ENCODE measurements at regions not wholly inside any gene's neighbourhood (a gene's known extent, or its start where the extent isn't known, plus 50 kb on each side); places are given as distances from the start of the nearest gene placed in this dataset.

DNA sequence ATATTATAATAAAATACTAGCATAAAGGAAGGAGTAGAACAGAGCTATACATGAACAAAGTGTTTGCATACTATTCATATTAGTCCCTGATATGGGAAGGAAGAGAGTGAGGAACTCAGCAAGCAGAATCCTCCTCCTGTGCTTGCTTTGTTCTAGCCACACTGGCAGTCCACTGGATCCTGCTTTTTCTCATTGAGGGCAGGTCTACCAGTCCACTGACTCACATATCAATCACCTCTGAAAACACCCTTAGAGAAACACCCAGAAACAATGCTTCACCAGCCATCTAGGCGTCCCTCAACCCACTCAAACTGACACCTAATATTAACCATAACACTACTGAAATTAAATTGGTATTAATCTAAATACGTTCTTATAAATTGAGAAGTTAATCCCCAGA lies 1861.7 kb upstream of the SEL1L start (continued):
- TF ChIP-seq, protein P1, sequence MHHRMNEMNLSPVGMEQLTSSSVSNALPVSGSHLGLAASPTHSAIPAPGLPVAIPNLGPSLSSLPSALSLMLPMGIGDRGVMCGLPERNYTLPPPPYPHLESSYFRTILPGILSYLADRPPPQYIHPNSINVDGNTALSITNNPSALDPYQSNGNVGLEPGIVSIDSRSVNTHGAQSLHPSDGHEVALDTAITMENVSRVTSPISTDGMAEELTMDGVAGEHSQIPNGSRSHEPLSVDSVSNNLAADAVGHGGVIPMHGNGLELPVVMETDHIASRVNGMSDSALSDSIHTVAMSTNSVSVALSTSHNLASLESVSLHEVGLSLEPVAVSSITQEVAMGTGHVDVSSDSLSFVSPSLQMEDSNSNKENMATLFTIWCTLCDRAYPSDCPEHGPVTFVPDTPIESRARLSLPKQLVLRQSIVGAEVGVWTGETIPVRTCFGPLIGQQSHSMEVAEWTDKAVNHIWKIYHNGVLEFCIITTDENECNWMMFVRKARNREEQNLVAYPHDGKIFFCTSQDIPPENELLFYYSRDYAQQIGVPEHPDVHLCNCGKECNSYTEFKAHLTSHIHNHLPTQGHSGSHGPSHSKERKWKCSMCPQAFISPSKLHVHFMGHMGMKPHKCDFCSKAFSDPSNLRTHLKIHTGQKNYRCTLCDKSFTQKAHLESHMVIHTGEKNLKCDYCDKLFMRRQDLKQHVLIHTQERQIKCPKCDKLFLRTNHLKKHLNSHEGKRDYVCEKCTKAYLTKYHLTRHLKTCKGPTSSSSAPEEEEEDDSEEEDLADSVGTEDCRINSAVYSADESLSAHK (tag by site-specific recombination; IDR thresholded peaks at IDR 0.05), result no peak
- no peak for TF ChIP-seq ZNF423 (tag by site-specific recombination; IDR thresholded peaks at IDR 0.05)

DNA sequence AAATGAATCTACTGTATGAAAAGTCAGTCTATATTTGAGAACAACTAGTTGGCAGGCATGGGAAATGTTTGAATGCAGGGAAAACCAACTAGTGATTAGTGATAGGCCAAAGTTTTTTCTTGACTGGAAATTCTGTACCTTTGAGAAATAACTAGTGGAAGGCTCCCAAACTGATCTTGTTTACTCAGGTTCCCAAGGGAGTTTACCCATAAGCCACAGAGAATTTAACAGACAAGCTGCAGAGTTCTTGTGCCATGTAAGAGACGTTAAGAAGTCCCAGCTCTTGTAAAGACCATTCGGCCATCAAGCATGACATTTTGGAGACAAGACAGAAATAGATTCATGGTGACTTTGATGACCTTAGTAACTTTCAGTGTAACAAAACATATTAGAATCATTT lies 1882.8 kb upstream of the SEL1L start:
- no peak overlapping the region for H3K27ac ChIP-seq (ENCODE audit: extremely low read depth, low read depth, low read length)
- no peaks in the 10 kb centered on the region for H3K4me1 ChIP-seq (ENCODE audit: control insufficient read depth, insufficient read depth, low read length)
- H3K4me3 ChIP-seq (ENCODE audit: low read depth, low read length), result no peak overlapping the region
- no peaks in the 10 kb centered on the region for H3K9me3 ChIP-seq (ENCODE audit: control insufficient read depth, insufficient read depth, low read depth, low read length)
- CTCF ChIA-PET, result no interaction called here
- POLR2A ChIA-PET, result no interaction called here
- TF ChIP-seq, protein P2, sequence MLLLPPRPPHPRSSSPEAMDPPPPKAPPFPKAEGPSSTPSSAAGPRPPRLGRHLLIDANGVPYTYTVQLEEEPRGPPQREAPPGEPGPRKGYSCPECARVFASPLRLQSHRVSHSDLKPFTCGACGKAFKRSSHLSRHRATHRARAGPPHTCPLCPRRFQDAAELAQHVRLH (tag by site-specific recombination; IDR thresholded peaks at IDR 0.05), result no peak
- TF ChIP-seq, protein P3, sequence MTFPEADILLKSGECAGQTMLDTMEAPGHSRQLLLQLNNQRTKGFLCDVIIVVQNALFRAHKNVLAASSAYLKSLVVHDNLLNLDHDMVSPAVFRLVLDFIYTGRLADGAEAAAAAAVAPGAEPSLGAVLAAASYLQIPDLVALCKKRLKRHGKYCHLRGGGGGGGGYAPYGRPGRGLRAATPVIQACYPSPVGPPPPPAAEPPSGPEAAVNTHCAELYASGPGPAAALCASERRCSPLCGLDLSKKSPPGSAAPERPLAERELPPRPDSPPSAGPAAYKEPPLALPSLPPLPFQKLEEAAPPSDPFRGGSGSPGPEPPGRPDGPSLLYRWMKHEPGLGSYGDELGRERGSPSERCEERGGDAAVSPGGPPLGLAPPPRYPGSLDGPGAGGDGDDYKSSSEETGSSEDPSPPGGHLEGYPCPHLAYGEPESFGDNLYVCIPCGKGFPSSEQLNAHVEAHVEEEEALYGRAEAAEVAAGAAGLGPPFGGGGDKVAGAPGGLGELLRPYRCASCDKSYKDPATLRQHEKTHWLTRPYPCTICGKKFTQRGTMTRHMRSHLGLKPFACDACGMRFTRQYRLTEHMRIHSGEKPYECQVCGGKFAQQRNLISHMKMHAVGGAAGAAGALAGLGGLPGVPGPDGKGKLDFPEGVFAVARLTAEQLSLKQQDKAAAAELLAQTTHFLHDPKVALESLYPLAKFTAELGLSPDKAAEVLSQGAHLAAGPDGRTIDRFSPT (tag by site-specific recombination; IDR thresholded peaks at IDR 0.05), result no peak
- TF ChIP-seq ZNF837 (tag by site-specific recombination; IDR thresholded peaks at IDR 0.05) (no peak), ZNF707 (tag by site-specific recombination; IDR thresholded peaks at IDR 0.05) (no peak), RBAK (tag by site-specific recombination; IDR thresholded peaks at IDR 0.05) (no peak), YY1 (tag by site-specific recombination; IDR thresholded peaks at IDR 0.05) (no peak), ZNF600 (tag by site-specific recombination; IDR thresholded peaks at IDR 0.05) (no peak), ZNF664 (tag by site-specific recombination; IDR thresholded peaks at IDR 0.05) (no peak), ZNF514 (tag by site-specific recombination; IDR thresholded peaks at IDR 0.05) (no peak), GLIS1 (tag by site-specific recombination; IDR thresholded peaks at IDR 0.05) (no peak)
- TF ChIP-seq, protein P4, sequence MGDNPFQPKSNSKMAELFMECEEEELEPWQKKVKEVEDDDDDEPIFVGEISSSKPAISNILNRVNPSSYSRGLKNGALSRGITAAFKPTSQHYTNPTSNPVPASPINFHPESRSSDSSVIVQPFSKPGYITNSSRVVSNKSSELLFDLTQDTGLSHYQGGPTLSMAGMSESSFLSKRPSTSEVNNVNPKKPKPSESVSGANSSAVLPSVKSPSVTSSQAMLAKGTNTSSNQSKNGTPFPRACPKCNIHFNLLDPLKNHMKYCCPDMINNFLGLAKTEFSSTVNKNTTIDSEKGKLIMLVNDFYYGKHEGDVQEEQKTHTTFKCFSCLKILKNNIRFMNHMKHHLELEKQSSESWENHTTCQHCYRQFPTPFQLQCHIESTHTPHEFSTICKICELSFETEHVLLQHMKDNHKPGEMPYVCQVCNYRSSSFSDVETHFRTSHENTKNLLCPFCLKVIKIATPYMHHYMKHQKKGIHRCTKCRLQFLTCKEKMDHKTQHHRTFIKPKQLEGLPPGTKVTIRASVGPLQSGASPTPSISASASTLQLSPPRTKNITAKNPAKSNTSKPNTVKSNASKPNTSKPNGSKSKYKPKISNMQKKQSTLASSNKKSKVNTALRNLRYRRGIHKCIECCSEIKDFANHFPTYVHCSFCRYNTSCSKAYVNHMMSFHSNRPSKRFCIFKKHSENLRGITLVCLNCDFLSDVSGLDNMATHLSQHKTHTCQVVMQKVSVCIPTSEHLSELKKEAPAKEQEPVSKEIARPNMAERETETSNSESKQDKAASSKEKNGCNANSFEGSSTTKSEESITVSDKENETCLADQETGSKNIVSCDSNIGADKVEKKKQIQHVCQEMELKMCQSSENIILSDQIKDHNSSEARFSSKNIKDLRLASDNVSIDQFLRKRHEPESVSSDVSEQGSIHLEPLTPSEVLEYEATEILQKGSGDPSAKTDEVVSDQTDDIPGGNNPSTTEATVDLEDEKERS (tag by site-specific recombination; IDR thresholded peaks at IDR 0.05), result no peak
- TF ChIP-seq, protein P5, sequence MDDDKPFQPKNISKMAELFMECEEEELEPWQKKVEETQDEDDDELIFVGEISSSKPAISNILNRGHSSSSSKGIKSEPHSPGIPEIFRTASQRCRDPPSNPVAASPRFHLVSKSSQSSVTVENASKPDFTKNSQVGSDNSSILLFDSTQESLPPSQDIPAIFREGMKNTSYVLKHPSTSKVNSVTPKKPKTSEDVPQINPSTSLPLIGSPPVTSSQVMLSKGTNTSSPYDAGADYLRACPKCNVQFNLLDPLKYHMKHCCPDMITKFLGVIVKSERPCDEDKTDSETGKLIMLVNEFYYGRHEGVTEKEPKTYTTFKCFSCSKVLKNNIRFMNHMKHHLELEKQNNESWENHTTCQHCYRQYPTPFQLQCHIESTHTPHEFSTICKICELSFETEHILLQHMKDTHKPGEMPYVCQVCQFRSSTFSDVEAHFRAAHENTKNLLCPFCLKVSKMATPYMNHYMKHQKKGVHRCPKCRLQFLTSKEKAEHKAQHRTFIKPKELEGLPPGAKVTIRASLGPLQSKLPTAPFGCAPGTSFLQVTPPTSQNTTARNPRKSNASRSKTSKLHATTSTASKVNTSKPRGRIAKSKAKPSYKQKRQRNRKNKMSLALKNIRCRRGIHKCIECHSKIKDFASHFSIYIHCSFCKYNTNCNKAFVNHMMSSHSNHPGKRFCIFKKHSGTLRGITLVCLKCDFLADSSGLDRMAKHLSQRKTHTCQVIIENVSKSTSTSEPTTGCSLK (tag by site-specific recombination; IDR thresholded peaks at IDR 0.05), result no peak
- TF ChIP-seq, protein P6, sequence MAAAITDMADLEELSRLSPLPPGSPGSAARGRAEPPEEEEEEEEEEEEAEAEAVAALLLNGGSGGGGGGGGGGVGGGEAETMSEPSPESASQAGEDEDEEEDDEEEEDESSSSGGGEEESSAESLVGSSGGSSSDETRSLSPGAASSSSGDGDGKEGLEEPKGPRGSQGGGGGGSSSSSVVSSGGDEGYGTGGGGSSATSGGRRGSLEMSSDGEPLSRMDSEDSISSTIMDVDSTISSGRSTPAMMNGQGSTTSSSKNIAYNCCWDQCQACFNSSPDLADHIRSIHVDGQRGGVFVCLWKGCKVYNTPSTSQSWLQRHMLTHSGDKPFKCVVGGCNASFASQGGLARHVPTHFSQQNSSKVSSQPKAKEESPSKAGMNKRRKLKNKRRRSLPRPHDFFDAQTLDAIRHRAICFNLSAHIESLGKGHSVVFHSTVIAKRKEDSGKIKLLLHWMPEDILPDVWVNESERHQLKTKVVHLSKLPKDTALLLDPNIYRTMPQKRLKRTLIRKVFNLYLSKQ (tag by site-specific recombination; IDR thresholded peaks at IDR 0.05; ENCODE audit: borderline replicate concordance), result no peak
- no peaks in the 10 kb centered on the region for H3K36me3 ChIP-seq (ENCODE audit: control insufficient read depth in 2 of 2, insufficient read depth in 1 of 2, low read length in 2 of 2)
